Activated CD8-positive, alpha-beta T cell treated with anti-CD3 and anti-CD28 coated beads for 36 hours (primary cell): ENCODE measurements at regions not wholly inside any gene's neighbourhood (a gene's known extent, or its start where the extent isn't known, plus 50 kb on each side); places are given as distances from the start of the nearest gene placed in this dataset.

Experiments used
- ATAC-seq: fragments of 200-7000 bp; cut with Tn5 transposase; one replicate; pipeline ENCODE4 v1.10.0; 2021; ENCODE audit warnings: mild to moderate bottlenecking, moderate library complexity
- CTCF ChIA-PET: fragments of 350-600 bp; sonication (Branson Sonifier 250); formaldehyde crosslinking; loops from one replicate; lab custom pipeline; 2021; ENCODE audit warnings: antibody characterized with exemption; lab: Charles Lee
- POLR2A ChIA-PET: fragments of 350-600 bp; sonication (Branson Sonifier 250); formaldehyde crosslinking; loops from one replicate; lab custom pipeline; 2021; ENCODE audit warnings: antibody characterized with exemption; lab: Charles Lee
- DNase-seq: peaks from one replicate; pipeline ENCODE4 v3.0.0-alpha.2; 2020
- H3K27ac Mint-ChIP-seq: one replicate; pipeline ENCODE4 v1.8.0; 2021; ENCODE audit warnings: mild to moderate bottlenecking, mixed read lengths
- H3K27me3 Mint-ChIP-seq: one replicate; pipeline ENCODE4 v1.8.0; 2021; ENCODE audit warnings: mixed read lengths
- H3K36me3 Mint-ChIP-seq: one replicate; pipeline ENCODE4 v1.8.0; 2021; ENCODE audit warnings: low read depth, mixed read lengths
- H3K4me1 Mint-ChIP-seq: one replicate; pipeline ENCODE4 v1.8.0; 2021; ENCODE audit warnings: low read depth, mixed read lengths
- H3K4me3 Mint-ChIP-seq: one replicate; pipeline ENCODE4 v1.8.0; 2021; ENCODE audit warnings: mild to moderate bottlenecking, moderate library complexity, mixed read lengths
- H3K9me3 Mint-ChIP-seq: one replicate; pipeline ENCODE4 v1.8.0; 2021; ENCODE audit warnings: mixed read lengths
- intact Hi-C: fragments of 100-400 bp; cut with micrococcal nuclease; formaldehyde crosslinking; loops from one replicate; pipeline ENCODE4 v1.10.0; 2022
- TF ChIP-seq, protein P1 (sequence below): fragments of 200-600 bp; IDR thresholded peaks from one replicate; pipeline ENCODE4 v1.8.0; 2022; ENCODE audit warnings: antibody characterized with exemption, mild to moderate bottlenecking

GRCh38 chr10:121089434-121089833 lies 238.3 kb downstream of the WDR11 start:
- ChIA-PET POLR2A (no interaction called here), CTCF (no interaction called here)
- TF ChIP-seq, protein P1, sequence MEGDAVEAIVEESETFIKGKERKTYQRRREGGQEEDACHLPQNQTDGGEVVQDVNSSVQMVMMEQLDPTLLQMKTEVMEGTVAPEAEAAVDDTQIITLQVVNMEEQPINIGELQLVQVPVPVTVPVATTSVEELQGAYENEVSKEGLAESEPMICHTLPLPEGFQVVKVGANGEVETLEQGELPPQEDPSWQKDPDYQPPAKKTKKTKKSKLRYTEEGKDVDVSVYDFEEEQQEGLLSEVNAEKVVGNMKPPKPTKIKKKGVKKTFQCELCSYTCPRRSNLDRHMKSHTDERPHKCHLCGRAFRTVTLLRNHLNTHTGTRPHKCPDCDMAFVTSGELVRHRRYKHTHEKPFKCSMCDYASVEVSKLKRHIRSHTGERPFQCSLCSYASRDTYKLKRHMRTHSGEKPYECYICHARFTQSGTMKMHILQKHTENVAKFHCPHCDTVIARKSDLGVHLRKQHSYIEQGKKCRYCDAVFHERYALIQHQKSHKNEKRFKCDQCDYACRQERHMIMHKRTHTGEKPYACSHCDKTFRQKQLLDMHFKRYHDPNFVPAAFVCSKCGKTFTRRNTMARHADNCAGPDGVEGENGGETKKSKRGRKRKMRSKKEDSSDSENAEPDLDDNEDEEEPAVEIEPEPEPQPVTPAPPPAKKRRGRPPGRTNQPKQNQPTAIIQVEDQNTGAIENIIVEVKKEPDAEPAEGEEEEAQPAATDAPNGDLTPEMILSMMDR, result no peak
- H3K27me3 Mint-ChIP-seq, result no peaks in the 10 kb centered on the region
- intact Hi-C loops, result no loop called here
- H3K27ac Mint-ChIP-seq, result no peak overlapping the region
- DNase-seq (no peak), ATAC-seq (no peak)
- H3K9me3 Mint-ChIP-seq, result peaks cover 3% of the 10 kb centered on the region
- no peaks in the 10 kb centered on the region for H3K36me3 Mint-ChIP-seq
- H3K4me1 Mint-ChIP-seq, result no peaks in the 10 kb centered on the region
- no peak overlapping the region for H3K4me3 Mint-ChIP-seq

DNA sequence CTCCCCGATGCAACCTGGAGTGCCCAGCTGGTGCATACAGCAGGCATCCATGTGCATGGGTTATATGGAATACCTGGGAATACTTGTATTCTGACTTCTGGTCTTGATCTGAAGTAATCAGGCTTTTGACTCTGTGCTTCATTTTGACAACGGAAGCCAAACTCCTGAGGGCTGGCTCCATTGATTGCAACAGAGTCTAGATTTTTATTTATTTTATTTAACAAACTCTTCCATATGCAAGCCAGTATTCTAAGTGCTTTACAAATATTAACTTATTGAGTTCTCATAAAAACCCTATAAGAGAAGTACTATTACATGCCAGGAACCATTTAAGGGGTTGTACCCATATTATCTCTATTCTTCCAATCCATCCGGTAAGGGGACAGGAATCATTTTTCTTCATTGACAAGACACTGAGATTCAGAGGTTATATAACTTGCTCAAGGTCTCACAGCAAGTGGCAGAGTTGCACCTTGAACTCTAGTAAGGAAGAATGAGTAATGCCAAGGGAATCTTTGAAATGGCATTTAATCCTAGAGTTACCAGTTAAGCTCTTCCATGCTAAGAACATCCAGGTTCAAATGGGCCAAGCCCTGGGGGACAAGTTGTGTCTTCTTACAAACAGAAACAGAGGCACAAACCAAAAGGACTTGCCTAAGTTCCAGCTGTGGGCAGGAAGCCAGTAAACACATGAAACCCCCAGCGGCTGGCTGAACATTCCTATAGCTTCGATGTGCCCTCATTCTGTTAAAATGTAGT lies 241.0 kb downstream of the WDR11 start:
- Mint-ChIP-seq H3K9me3 (peaks cover 3% of the 10 kb centered on the region), H3K27ac (no peak overlapping the region), H3K27me3 (no peaks in the 10 kb centered on the region), H3K4me3 (no peak overlapping the region), H3K4me1 (no peaks in the 10 kb centered on the region), H3K36me3 (no peaks in the 10 kb centered on the region)
- no peak for DNase-seq
- ATAC-seq, result no peak
- ChIA-PET POLR2A (no interaction called here), CTCF (interaction anchor here (2.0 kb wide), 1 partner anchor 143 kb away, joined by 4 read pairs; no protein-coding TSS in a partner anchor)
- intact Hi-C loops, result no loop called here
- TF ChIP-seq, protein P1, result no peak

DNA sequence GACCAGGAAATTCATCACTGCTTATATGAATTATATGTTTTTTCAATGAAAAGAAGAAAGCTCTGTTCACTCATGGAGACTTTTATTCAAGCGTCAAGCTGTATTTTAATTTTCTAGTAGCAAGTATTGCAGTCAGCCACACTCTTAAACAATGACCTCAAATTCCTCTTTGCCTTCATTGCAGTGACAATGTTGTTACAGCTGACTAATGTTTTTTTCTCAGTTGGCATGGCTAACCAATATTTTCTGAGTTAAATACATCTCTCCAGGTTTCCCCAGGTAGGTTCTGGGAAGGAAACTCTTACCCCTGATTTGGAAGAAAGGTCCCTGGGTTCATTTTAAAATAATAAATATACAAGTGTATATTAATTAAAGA lies 241.5 kb downstream of the WDR11 start:
- CTCF ChIA-PET, result interaction anchor here (2.0 kb wide), 1 partner anchor 144 kb away, joined by 4 read pairs; no protein-coding TSS in a partner anchor
- TF ChIP-seq, protein P1, result no peak
- intact Hi-C loops, result no loop called here

DNA sequence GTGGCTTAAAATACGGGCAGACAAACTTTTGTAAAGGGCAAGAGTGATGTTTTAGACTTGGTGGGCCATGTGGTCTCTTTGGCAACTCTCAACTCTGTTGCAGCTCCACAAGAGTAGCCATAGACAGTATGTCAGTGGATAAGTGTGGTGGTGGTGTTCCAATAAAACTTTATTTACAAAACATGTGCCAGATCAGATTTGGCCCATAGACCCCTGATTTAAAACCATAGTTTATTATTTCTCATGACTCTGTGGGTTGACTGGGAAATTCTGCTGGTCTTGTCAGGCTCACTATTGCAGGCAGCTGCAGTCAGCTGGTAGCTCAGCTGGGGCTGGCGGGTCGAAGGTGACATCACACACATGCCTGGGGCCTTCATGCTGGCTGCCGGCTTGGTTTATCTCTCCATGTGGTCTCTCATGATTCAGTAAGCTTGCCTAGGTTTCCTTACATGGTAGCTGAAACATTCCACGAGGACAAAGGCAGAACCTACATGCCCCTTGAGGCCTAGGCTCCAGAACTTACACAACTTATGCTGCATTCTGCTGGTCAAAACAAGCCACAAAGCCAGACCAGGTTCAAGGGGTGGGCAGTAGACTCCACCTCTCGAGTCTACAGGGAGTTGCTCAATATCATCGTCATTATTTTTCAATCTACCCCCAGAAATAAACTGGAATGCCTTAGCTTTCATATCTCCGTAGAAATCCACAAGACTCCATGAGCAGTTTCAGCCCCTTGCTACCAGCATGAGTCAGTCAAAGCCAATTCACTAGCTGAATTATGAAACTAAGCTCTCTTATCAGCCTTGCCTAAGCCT lies 245.7 kb downstream of the WDR11 start:
- Mint-ChIP-seq H3K9me3 (no peaks in the 10 kb centered on the region), H3K4me3 (no peak overlapping the region), H3K27me3 (no peaks in the 10 kb centered on the region), H3K27ac (no peak overlapping the region), H3K36me3 (no peaks in the 10 kb centered on the region), H3K4me1 (no peaks in the 10 kb centered on the region)
- TF ChIP-seq, protein P1, result no peak
- ChIA-PET CTCF (no interaction called here), POLR2A (no interaction called here)
- ATAC-seq, result no peak
- intact Hi-C loops, result no loop called here
- no peak for DNase-seq

More for the DNA sequence above, 241.5 kb downstream of the WDR11 start:
- no peak for DNase-seq
- Mint-ChIP-seq H3K4me1 (no peaks in the 10 kb centered on the region), H3K4me3 (no peak overlapping the region), H3K27me3 (no peaks in the 10 kb centered on the region), H3K9me3 (peaks cover 1% of the 10 kb centered on the region), H3K36me3 (no peaks in the 10 kb centered on the region), H3K27ac (no peak overlapping the region)
- ATAC-seq, result no peak
- POLR2A ChIA-PET, result no interaction called here

GRCh38 chr10:121098211-121098610 lies 247.0 kb downstream of the WDR11 start:
- Mint-ChIP-seq H3K4me3 (no peak overlapping the region), H3K4me1 (no peaks in the 10 kb centered on the region), H3K9me3 (no peaks in the 10 kb centered on the region), H3K27ac (no peak overlapping the region), H3K36me3 (no peaks in the 10 kb centered on the region), H3K27me3 (no peaks in the 10 kb centered on the region)
- TF ChIP-seq, protein P1, result no peak
- POLR2A ChIA-PET, result no interaction called here
- intact Hi-C loops, result no loop called here
- ATAC-seq (no peak), DNase-seq (no peak)
- CTCF ChIA-PET, result no interaction called here
